A549 (cell line): ENCODE measurements at regions not wholly inside any gene's neighbourhood (a gene's known extent, or its start where the extent isn't known, plus 50 kb on each side); places are given as distances from the start of the nearest gene placed in this dataset.

Experiments
- TF ChIP-seq, protein P1 (sequence below): fragments of >200 bp; sonication (Bioruptor Twin); formaldehyde crosslinking; IDR thresholded peaks from 3 replicates; pipeline ENCODE4 v1.5.1; 2016
- TF ChIP-seq, protein P2 (sequence below): fragments of 250-450 bp; sonication (Bioruptor Pico); IDR thresholded peaks from 2 replicates; pipeline ENCODE4 v1.5.0; 2021; ENCODE audit warnings: mild to moderate bottlenecking, moderate library complexity, borderline replicate concordance

DNA sequence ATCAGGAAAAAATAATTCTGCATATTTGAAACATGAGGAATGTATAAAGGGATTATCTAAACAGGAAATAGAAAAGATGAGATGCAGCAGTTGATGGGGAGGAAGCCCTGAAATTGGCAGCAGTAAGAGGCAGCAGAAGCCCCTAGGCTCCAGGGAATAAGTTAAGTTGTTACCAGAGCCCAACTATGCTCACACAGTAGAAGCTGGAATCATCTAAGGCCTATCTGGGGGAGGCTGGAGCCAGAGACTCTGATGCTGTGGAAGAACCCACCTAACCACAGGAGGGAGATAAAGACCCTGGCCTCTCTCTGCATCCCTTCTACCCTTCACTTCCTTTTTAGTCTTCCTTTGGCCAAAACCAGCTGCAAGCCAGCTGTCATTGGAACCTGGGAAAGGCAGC is 519.7 kb downstream of the DIPK2A start:
- TF ChIP-seq, protein P1, sequence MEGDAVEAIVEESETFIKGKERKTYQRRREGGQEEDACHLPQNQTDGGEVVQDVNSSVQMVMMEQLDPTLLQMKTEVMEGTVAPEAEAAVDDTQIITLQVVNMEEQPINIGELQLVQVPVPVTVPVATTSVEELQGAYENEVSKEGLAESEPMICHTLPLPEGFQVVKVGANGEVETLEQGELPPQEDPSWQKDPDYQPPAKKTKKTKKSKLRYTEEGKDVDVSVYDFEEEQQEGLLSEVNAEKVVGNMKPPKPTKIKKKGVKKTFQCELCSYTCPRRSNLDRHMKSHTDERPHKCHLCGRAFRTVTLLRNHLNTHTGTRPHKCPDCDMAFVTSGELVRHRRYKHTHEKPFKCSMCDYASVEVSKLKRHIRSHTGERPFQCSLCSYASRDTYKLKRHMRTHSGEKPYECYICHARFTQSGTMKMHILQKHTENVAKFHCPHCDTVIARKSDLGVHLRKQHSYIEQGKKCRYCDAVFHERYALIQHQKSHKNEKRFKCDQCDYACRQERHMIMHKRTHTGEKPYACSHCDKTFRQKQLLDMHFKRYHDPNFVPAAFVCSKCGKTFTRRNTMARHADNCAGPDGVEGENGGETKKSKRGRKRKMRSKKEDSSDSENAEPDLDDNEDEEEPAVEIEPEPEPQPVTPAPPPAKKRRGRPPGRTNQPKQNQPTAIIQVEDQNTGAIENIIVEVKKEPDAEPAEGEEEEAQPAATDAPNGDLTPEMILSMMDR = no peak
- TF ChIP-seq, protein P2, sequence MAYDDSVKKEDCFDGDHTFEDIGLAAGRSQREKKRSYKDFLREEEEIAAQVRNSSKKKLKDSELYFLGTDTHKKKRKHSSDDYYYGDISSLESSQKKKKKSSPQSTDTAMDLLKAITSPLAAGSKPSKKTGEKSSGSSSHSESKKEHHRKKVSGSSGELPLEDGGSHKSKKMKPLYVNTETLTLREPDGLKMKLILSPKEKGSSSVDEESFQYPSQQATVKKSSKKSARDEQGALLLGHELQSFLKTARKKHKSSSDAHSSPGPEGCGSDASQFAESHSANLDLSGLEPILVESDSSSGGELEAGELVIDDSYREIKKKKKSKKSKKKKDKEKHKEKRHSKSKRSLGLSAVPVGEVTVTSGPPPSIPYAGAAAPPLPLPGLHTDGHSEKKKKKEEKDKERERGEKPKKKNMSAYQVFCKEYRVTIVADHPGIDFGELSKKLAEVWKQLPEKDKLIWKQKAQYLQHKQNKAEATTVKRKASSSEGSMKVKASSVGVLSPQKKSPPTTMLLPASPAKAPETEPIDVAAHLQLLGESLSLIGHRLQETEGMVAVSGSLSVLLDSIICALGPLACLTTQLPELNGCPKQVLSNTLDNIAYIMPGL (CRISPR knock-in tag) = no peak
